SH-SY5Y (cell line): ENCODE measurements at regions not wholly inside any gene's neighbourhood (a gene's known extent, or its start where the extent isn't known, plus 50 kb on each side); places are given as distances from the start of the nearest gene placed in this dataset.

Experiments used
- GATA2 ChIP-seq: IDR thresholded peaks from 2 replicates; pipeline ENCODE4 v1.6.1; 2011; ENCODE audit warnings: mild to moderate bottlenecking, low read depth, low read length
- GATA3 ChIP-seq: IDR thresholded peaks from 2 replicates; pipeline ENCODE4 v1.6.1; 2011; ENCODE audit warnings: low read depth, mild to moderate bottlenecking, low read length, moderate library complexity

DNA sequence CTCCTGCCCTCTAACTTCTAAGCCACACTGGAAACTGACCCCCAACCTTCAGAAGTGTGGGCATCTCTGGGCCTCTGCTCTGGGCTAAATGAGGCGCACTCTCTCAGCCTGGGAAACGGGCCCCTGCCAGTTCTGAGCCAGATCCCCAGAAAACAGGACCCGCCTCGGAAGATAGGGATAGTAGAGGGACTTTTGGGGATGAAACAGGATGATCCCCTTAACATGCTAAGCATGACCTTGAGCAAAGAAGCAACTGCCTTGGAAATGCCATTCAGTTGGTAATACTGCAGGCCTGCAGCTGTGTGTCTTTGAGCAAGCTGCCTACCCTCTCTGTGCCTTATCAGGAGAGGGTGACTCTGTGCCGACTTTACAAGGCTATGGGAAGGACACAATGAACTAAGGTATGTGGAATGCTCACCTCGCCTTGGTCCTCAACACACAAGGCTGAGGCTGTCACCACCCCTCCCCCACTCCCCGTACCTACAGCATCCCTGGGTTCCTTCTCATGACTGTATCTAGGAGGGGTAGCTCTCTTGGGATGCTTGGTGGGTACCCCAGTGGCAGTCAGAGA lies 54.0 kb downstream of the NCOR2 start:
- TF ChIP-seq GATA2 (no peak), GATA3 (no peak)
